ENCODE measurements at regions not wholly inside any gene's neighbourhood (a gene's known extent, or its start where the extent isn't known, plus 50 kb on each side); places are given as distances from the start of the nearest gene placed in this dataset.

GRCh38 chr4:115803825-115804224 is 690.4 kb upstream of the NDST4 start:
- TF ChIP-seq CTCF (IDR thresholded peaks at IDR 0.05; ENCODE audit: borderline replicate concordance, insufficient read depth, low read depth, low read length): no peak
- H3K4me3 ChIP-seq (ENCODE audit: low read depth, low read length): no peak overlapping the region

GRCh38 chr4:115790812-115791211 is 677.4 kb upstream of the NDST4 start:
- no peak overlapping the region for H3K4me3 ChIP-seq (ENCODE audit: low read depth, low read length)
- no peak for TF ChIP-seq CTCF (IDR thresholded peaks at IDR 0.05; ENCODE audit: borderline replicate concordance, insufficient read depth, low read depth, low read length)

- H3K4me3 ChIP-seq (ENCODE audit: low read depth, low read length): no peak overlapping the region
- no peak for TF ChIP-seq CTCF (IDR thresholded peaks at IDR 0.05; ENCODE audit: borderline replicate concordance, insufficient read depth, low read depth, low read length)
Measured at GRCh38 chr4:115781528-115782146, 668.2 kb upstream of the NDST4 start.

- TF ChIP-seq CTCF (IDR thresholded peaks at IDR 0.05; ENCODE audit: borderline replicate concordance, insufficient read depth, low read depth, low read length): no peak
- H3K4me3 ChIP-seq (ENCODE audit: low read depth, low read length): no peak overlapping the region
Measured at GRCh38 chr4:115780835-115781234, 667.4 kb upstream of the NDST4 start.

GRCh38 chr4:115780268-115780667 is 666.8 kb upstream of the NDST4 start:
- TF ChIP-seq CTCF (IDR thresholded peaks at IDR 0.05; ENCODE audit: borderline replicate concordance, insufficient read depth, low read depth, low read length): no peak

GRCh38 chr4:115770046-115770543 is 656.7 kb upstream of the NDST4 start:
- TF ChIP-seq CTCF (IDR thresholded peaks at IDR 0.05; ENCODE audit: borderline replicate concordance, insufficient read depth, low read depth, low read length): no peak
- H3K4me3 ChIP-seq (ENCODE audit: low read depth, low read length): no peak overlapping the region

More at GRCh38 chr4:115780268-115780667, 666.8 kb upstream of the NDST4 start:
- H3K4me3 ChIP-seq (ENCODE audit: low read depth, low read length): no peak overlapping the region

- no peak overlapping the region for H3K4me3 ChIP-seq (ENCODE audit: low read depth, low read length)
- TF ChIP-seq CTCF (IDR thresholded peaks at IDR 0.05; ENCODE audit: borderline replicate concordance, insufficient read depth, low read depth, low read length): no peak
Measured at GRCh38 chr4:115769396-115769795, 656.0 kb upstream of the NDST4 start.

Data from GM12875 (cell line).